ENCODE measurements at regions not wholly inside any gene's neighbourhood (a gene's known extent, or its start where the extent isn't known, plus 50 kb on each side); places are given as distances from the start of the nearest gene placed in this dataset.
"Not testable (repeated sequence)": the region's sequence is repeated elsewhere in the genome, so short reads cannot be mapped to it uniquely, and the experiment has no call there.

DNA sequence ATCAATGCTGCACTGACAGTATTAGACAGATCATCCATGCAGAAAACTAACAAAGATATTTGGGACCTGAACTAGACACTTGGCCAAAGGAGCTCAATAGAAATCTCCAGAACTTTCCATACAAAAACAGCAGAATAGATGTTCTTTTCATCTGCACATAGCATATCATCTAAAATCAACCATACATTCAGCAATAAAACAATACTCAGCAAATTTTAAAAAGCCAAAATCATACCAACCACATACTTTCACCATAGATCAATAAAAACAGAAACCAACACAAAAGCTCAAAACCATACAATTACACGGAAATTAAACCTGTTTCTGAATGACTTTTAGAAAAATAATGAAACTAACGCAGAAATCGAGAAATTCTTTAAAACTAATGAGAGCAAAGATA lies 592.6 kb downstream of the SLITRK5 start:
- TF ChIP-seq, protein P1, sequence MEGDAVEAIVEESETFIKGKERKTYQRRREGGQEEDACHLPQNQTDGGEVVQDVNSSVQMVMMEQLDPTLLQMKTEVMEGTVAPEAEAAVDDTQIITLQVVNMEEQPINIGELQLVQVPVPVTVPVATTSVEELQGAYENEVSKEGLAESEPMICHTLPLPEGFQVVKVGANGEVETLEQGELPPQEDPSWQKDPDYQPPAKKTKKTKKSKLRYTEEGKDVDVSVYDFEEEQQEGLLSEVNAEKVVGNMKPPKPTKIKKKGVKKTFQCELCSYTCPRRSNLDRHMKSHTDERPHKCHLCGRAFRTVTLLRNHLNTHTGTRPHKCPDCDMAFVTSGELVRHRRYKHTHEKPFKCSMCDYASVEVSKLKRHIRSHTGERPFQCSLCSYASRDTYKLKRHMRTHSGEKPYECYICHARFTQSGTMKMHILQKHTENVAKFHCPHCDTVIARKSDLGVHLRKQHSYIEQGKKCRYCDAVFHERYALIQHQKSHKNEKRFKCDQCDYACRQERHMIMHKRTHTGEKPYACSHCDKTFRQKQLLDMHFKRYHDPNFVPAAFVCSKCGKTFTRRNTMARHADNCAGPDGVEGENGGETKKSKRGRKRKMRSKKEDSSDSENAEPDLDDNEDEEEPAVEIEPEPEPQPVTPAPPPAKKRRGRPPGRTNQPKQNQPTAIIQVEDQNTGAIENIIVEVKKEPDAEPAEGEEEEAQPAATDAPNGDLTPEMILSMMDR (conservative IDR thresholded peaks at IDR 0.05; ENCODE audit: low read depth, low read length) = no peak
- H3K4me3 ChIP-seq (ENCODE audit: low read depth, low read length) = no peak overlapping the region
- no peak for DNase-seq (ENCODE audit: low read depth)

DNA sequence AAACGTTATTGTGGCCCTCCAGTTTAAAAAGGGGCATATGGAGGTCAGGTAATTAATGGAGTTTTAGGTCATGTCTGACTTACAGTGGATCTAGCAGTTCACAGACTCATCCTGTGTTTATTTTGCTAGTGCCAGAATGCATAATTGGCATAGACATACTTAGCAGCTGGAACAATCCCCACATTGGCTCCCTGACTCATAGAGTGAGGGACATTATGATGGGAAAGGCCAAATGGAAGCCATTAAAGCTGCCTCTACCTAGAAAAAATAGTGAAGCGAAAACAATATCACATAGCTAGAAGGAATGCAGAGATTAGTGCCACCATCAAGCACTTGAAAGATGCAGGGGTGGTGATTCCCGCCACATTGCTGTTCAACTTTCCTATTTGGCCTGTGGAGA lies 610.7 kb downstream of the SLITRK5 start:
- H3K4me3 ChIP-seq (ENCODE audit: low read depth, low read length) = no peak overlapping the region
- TF ChIP-seq, protein P1 (conservative IDR thresholded peaks at IDR 0.05; ENCODE audit: low read depth, low read length) = no peak

DNA sequence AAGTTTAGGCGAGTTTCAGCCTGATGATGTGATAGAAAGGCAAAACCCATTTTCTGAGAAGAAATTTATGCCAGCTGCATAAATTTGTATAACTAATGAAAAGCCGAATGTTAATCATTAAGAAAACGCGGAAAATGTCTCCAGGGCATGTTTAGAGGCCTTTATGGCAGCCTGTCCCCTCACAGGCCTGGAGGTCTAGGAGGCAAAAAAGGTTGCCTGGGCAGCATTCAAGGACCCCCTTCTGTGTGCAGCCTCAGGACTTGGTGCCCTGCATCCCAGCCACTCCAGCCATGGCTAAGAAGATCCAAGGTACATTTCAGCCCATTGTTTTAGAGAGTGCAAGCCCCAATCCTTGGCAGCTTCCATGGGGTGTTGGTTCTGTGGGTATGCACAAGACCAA lies 614.2 kb downstream of the SLITRK5 start:
- no peak for DNase-seq (ENCODE audit: low read depth)
- TF ChIP-seq, protein P1 (conservative IDR thresholded peaks at IDR 0.05; ENCODE audit: low read depth, low read length) = no peak
- no peak overlapping the region for H3K4me3 ChIP-seq (ENCODE audit: low read depth, low read length)

More for the DNA sequence above, 610.7 kb downstream of the SLITRK5 start:
- no peak for DNase-seq (ENCODE audit: low read depth)

DNA sequence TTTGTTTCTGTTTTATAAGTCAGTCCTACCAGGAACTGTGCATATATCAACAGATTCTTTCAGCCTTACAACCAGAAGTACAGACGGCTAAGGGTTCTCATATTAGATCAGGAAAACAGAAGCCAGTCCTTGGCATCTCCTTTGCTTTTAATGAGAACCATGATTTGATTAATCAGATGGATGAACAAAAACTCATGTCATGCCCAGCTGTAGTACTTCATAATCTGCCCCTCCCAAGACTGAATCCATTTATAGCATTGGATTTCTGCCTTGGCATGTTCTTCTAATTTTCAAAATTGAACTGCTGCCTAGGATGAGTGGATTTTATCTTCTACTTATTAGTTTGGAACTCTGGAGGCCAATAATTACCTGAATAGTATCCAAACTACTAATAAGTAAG lies 617.2 kb downstream of the SLITRK5 start:
- H3K4me3 ChIP-seq (ENCODE audit: low read depth, low read length) = no peak overlapping the region
- no peak for DNase-seq (ENCODE audit: low read depth)
- TF ChIP-seq, protein P1 (conservative IDR thresholded peaks at IDR 0.05; ENCODE audit: low read depth, low read length) = no peak

DNA sequence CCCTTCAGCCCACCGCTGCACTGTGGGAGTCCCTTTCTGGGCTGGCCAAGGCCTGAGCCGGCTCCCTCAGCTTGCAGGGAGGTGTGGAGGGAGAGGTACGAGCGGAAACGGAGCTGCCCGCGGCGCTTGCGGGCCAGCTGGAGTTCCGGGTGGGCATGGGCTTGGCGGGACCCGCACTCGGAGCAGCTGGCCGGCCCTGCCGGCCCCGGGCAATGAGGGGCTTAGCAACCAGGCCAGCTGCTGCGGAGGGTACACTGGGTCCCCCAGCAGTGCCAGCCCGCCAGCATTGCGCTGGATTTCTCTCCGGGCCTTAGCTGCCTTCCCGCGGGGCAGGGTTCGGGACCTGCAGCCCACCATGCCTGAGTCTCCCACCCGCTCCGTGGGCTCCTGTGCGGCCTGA lies 620.6 kb downstream of the SLITRK5 start:
- DNase-seq (ENCODE audit: low read depth); H3K4me3 ChIP-seq (ENCODE audit: low read depth, low read length): not testable (repeated sequence)

DNA sequence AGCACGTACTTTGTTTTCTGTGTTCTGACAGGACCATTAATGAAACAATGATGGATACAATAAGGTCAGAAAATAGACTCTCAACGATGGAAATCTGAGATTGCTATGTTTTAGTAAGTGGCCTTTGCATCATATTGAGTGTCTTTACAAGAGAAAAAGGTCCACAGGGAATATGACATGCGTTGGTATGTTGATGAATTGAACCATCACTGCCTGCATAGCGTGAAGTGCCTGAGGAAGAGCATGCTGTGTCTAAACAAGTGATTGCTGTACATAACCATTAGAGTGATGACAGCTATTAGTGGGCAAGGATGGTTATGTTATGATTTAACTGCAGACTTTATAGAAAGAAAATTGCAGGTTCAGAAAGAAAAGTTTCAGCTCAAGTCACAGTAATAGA lies 623.2 kb downstream of the SLITRK5 start:
- TF ChIP-seq, protein P1 (conservative IDR thresholded peaks at IDR 0.05; ENCODE audit: low read depth, low read length) = no peak
- no peak overlapping the region for H3K4me3 ChIP-seq (ENCODE audit: low read depth, low read length)
- DNase-seq (ENCODE audit: low read depth) = no peak

DNA sequence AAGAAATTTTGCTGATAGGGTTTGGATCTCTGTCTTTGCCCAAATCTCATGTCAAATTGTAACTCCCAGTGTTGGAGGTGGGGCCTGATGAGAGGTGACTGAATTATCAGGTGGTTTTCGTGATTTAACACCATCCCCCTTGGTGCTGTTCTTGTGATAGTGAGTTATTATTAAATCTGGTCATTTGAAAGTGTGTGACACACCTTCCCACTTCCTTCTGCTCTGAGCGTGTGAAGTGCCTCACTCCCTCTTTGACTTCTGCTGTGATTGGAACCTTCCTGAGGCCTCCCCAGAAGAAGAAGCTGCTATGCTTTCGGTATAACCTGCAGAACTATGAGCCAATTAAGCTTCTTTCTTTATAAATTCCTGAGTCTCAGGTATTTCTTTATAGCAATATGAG lies 632.0 kb downstream of the SLITRK5 start:
- no peak for DNase-seq (ENCODE audit: low read depth)
- TF ChIP-seq, protein P1 (conservative IDR thresholded peaks at IDR 0.05; ENCODE audit: low read depth, low read length) = no peak
- no peak overlapping the region for H3K4me3 ChIP-seq (ENCODE audit: low read depth, low read length)

DNA sequence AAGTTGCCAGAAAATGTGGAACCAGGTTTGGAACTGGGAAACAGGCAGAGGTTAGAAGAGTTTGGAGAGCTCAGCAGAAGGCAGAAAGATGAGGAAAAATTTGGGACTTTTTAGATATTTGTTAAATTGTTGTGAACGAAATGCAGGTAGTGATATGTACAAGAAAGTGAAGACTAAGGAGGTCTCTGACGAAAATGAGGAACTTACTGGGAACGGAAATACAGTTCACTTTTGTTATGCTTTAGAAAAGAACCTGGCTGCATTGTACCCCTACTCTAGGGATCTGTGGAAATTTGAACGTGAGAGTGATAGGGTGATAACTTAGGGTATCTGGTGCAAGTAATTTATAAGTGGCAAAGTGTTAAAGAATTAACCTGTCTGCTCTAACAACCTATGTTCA lies 632.4 kb downstream of the SLITRK5 start:
- TF ChIP-seq, protein P1 (conservative IDR thresholded peaks at IDR 0.05; ENCODE audit: low read depth, low read length) = no peak
- H3K4me3 ChIP-seq (ENCODE audit: low read depth, low read length) = no peak overlapping the region
- DNase-seq (ENCODE audit: low read depth) = no peak

All from epithelial cell of proximal tubule (primary cell).